GM06990 (cell line): ENCODE measurements at regions not wholly inside any gene's neighbourhood (a gene's known extent, or its start where the extent isn't known, plus 50 kb on each side); places are given as distances from the start of the nearest gene placed in this dataset.

Source experiments
- DNase-seq: peaks from one replicate; pipeline ENCODE4 v3.0.0-alpha.2; 2011; ENCODE audit not compliant: insufficient read length; ENCODE audit errors: extremely low read depth
- H3K27me3 ChIP-seq: replicated peaks from 2 replicates; pipeline ENCODE4 v1.6.0; 2011; ENCODE audit warnings: low read length; ENCODE audit not compliant: control insufficient read depth, insufficient read depth
- H3K36me3 ChIP-seq: 2 replicates; pipeline ENCODE4 v1.5.1; 2011; ENCODE audit warnings: low read length; ENCODE audit not compliant: control insufficient read depth, insufficient read depth
- H3K4me3 ChIP-seq: replicated peaks from 2 replicates; pipeline ENCODE4 v1.5.1; 2011; ENCODE audit warnings: low read depth, mild to moderate bottlenecking, control low read depth, low read length
- CTCF ChIP-seq: IDR thresholded peaks from 2 replicates; pipeline ENCODE4 v1.5.1; 2011; ENCODE audit warnings: low read length, control low read depth, mild to moderate bottlenecking, inconsistent platforms; ENCODE audit not compliant: insufficient read depth, poor library complexity, severe bottlenecking

GRCh38 chrX:39805825-39806224, 291.9 kb downstream of the BCOR start:
- H3K4me3 ChIP-seq = no peak overlapping the region
- DNase-seq = no peak
- no peaks in the 10 kb centered on the region for H3K36me3 ChIP-seq
- no peaks in the 10 kb centered on the region; the same call in 1 of the 2 replicates for H3K27me3 ChIP-seq
- TF ChIP-seq CTCF = no peak

DNA sequence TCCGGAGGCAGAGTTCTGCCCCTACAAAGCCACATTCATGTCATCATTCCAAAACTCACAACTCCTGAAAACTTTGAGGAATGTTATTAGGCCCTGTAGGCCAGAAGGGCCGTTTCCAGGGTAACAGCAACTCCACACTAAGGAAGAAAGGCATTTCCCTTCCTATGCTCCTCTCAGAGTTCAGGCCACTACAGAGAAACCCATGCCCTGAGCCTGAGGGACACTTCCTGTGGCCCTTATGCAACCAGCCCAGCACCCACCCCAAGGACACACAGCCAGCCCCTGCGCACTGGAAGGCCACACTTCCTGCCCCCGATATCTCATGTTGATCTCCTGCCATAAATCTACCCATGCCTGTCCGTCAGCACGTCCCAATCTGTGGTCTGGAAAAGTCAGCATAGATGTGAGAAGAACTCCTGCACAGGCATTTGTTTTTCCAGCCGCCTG, 289.3 kb downstream of the BCOR start:
- Histone ChIP-seq H3K27me3 (no peaks in the 10 kb centered on the region; the same call in none of the 2 replicates), H3K36me3 (no peaks in the 10 kb centered on the region), H3K4me3 (no peak overlapping the region)
- no peak for TF ChIP-seq CTCF
- DNase-seq = no peak

DNA sequence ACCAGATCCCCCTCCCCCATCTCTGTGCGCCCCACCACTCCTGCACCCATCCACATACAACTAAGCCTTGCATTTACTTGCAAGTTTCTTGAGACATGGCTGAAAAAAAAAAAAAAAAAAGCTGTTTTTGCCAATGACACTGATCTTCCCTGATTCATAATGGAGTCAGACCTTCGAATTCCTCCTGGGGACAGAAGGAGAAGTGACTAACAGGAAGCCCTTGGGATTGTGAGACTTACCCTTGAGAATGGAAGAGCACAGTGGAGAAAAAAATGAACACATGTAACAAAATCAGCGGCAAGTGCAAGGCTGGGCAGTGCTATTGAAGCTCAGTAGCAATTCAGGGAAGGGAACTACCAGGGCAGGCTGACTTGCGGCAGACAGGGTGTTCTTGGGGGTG, 288.4 kb downstream of the BCOR start:
- no peak overlapping the region for H3K4me3 ChIP-seq
- DNase-seq = no peak
- no peak for TF ChIP-seq CTCF
- H3K36me3 ChIP-seq = no peaks in the 10 kb centered on the region
- no peaks in the 10 kb centered on the region; the same call in none of the 2 replicates for H3K27me3 ChIP-seq

- Histone ChIP-seq H3K27me3 (no peaks in the 10 kb centered on the region; the same call in none of the 2 replicates), H3K36me3 (no peaks in the 10 kb centered on the region), H3K4me3 (no peak overlapping the region)
- no peak for TF ChIP-seq CTCF
- DNase-seq = no peak
Observed at GRCh38 chrX:39810901-39811300, 286.9 kb downstream of the BCOR start.

DNA sequence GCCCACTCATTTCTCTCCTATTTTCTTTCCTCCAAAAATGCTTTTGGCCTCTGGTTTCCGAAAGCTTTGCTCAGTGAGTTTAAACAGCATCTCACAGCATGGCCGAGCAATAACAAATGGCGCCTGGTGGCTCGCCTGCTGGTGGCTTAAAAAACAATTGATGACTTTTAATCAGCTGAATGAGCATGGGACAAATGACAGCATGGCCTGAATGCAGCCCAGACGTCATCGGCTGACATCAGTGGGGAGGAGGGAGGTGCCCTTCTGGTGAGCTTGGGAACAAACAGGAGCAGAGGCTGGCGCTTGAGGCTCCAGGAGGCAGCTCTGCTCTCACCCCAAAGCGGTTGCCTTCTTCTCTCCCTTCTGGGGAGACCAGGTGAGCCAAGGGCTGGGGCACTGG, 286.4 kb downstream of the BCOR start:
- TF ChIP-seq CTCF = no peak
- Histone ChIP-seq H3K4me3 (no peak overlapping the region), H3K36me3 (no peaks in the 10 kb centered on the region), H3K27me3 (no peaks in the 10 kb centered on the region; the same call in none of the 2 replicates)
- no peak for DNase-seq
